SK-N-MC (cell line): ENCODE measurements at regions not wholly inside any gene's neighbourhood (a gene's known extent, or its start where the extent isn't known, plus 50 kb on each side); places are given as distances from the start of the nearest gene placed in this dataset.

Experiments used
- EZH2 ChIP-seq: fragments of 200-600 bp; sonication (generic); IDR thresholded peaks from one replicate; pipeline ENCODE4 v1.6.1; 2017; ENCODE audit warnings: antibody characterized with exemption
- FOXP2 ChIP-seq: optimal IDR thresholded peaks from 2 replicates; pipeline ENCODE3; 2011; ENCODE audit warnings: mild to moderate bottlenecking, moderate library complexity; ENCODE audit not compliant: insufficient read depth; ENCODE audit errors: extremely low read length, control extremely low read depth
- POLR2AphosphoS5 ChIP-seq: IDR thresholded peaks from 2 replicates; pipeline ENCODE4 v1.6.1; 2012; ENCODE audit warnings: mild to moderate bottlenecking, low read depth, low read length, borderline replicate concordance

DNA sequence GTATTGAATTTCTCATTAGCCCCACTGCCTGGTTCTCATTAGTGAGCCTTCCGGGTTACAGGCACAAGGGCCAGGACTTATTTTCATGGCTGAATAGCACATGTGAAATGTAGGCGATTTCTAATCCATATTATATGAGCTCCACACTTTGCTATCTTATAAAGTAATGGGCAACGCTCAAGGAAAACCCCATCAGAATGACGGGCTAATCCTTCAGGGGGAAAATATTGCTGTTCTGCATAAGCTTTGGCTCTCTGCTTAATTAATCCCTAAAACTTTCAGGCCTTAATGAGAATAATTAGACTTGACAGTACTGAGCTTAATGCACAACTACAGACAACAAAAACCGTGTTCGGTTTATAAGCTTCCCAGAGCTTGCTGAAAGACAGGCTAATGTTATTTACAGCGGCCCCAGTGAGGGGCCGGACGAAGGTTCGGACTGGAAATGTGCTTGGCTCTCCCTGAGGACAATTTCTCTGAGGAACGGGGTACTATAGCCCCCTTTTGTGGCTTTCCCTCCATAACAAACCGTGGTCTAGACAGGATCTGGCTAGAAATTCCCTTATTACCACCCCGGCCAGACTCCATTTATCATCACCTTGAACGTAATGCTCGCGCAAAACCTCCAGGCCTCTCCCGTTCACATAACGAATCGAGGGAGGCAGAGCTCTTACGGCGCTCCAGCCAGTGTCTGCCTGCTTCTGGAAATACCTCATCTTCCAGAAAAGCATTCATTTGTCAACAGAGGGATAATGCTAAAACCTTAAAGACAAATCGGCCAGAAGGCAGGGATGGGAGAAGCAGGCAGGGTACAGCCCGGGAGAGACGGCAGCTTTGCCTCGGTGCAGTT is 164.5 kb downstream of the CD83 start:
- TF ChIP-seq POLR2AphosphoS5 (no peak), EZH2 (no peak), FOXP2 (no peak)
